ENCODE measurements at regions not wholly inside any gene's neighbourhood (a gene's known extent, or its start where the extent isn't known, plus 50 kb on each side); places are given as distances from the start of the nearest gene placed in this dataset.

GRCh38 chr20:57877995-57878394, 168.2 kb upstream of the PMEPA1 start:
- FAIRE-seq (no peak), DNase-seq (ENCODE audit: insufficient read length, low spot score) (no peak)
- no peak for TF ChIP-seq POLR2A (IDR thresholded peaks at IDR 0.05; ENCODE audit: low read depth, low read length)
- no peak for TF ChIP-seq TAF1 (IDR thresholded peaks at IDR 0.05; ENCODE audit: low read depth, low read length)
- no peak for TF ChIP-seq SPI1 (IDR thresholded peaks at IDR 0.05; ENCODE audit: low read depth, low read length)
- no peak for TF ChIP-seq POU2F2 (IDR thresholded peaks at IDR 0.05; ENCODE audit: low read depth, low read length)
- no peak for TF ChIP-seq PAX5 (IDR thresholded peaks at IDR 0.05; ENCODE audit: insufficient read depth, low read length, severe bottlenecking)
- TF ChIP-seq POLR2AphosphoS5 (IDR thresholded peaks at IDR 0.05; ENCODE audit: low read depth, low read length), result no peak

DNA sequence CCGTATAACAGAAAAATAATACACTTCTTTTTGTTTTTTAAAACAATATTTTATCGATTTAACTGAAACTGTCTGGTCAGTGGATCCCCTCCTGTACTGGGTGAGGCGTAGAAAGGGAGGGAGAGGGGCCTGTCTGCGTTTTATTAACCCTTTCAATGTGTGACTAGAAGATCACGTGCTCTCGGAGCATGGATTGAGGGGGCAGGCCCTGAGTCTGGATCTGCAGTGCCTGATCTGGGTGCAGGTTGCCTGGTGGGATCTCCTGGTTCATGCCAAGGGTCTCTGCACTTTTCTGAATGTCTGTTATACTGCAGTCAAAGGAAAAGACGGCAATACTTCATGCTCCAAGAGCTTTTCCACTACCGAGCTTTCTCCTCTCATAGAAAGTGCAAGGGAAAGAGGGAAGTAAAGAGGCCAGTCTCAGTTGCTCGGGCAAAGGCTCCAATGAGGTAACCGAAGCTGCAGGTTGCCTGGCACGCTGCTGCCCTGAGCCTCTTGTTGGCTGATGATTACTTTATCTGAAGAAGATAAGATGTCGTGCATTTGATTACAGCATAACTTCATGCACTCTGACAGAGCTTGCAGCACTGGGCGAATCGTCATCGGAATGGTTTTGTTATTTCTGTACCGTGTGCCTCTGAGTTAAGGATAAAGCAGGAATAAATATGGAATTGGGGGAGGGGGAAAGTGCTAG, 167.5 kb upstream of the PMEPA1 start:
- DNase-seq (ENCODE audit: insufficient read length, low spot score) (no peak), FAIRE-seq (no peak)
- TF ChIP-seq POU2F2 (IDR thresholded peaks at IDR 0.05; ENCODE audit: low read depth, low read length) (no peak), TAF1 (IDR thresholded peaks at IDR 0.05; ENCODE audit: low read depth, low read length) (no peak)

- DNase-seq (ENCODE audit: insufficient read length, low spot score) (no peak), FAIRE-seq (no peak)
- TF ChIP-seq POLR2A (IDR thresholded peaks at IDR 0.05; ENCODE audit: low read depth, low read length), result no peak
- no peak for TF ChIP-seq PAX5 (IDR thresholded peaks at IDR 0.05; ENCODE audit: insufficient read depth, low read length, severe bottlenecking)
- no peak for TF ChIP-seq SPI1 (IDR thresholded peaks at IDR 0.05; ENCODE audit: low read depth, low read length)
- TF ChIP-seq POU2F2 (IDR thresholded peaks at IDR 0.05; ENCODE audit: low read depth, low read length), result no peak
- TF ChIP-seq POLR2AphosphoS5 (IDR thresholded peaks at IDR 0.05; ENCODE audit: low read depth, low read length), result no peak
- TF ChIP-seq TAF1 (IDR thresholded peaks at IDR 0.05; ENCODE audit: low read depth, low read length), result no peak
Measured at GRCh38 chr20:57876163-57876562, 166.3 kb upstream of the PMEPA1 start.

DNA sequence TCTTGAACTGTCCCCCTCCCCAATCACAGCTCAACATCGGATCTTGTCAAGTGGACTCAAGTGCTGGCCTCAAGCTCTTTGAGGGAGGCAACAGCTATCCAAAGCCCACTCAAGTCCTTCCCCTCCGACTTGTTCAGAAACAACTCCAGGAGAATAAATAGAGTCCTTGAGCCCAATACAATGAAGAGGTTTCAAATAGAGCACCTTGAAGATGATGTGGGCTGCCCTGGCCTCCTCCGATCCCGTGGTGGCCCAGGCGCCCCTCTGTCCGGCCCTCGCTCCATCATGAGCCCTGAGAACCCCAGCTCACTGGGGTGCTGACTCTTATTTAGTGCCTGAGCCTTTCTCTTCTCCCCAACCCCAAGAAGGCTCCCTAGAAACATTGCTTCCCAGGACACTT, 164.3 kb upstream of the PMEPA1 start:
- FAIRE-seq (no peak), DNase-seq (ENCODE audit: insufficient read length, low spot score) (no peak)

GRCh38 chr20:57872816-57873409, 163.1 kb upstream of the PMEPA1 start:
- DNase-seq (ENCODE audit: insufficient read length, low spot score), result no peak
- no peak for FAIRE-seq
- TF ChIP-seq SPI1 (IDR thresholded peaks at IDR 0.05; ENCODE audit: low read depth, low read length) (no peak), TAF1 (IDR thresholded peaks at IDR 0.05; ENCODE audit: low read depth, low read length) (no peak), PAX5 (IDR thresholded peaks at IDR 0.05; ENCODE audit: insufficient read depth, low read length, severe bottlenecking) (no peak), POU2F2 (IDR thresholded peaks at IDR 0.05; ENCODE audit: low read depth, low read length) (no peak), POLR2A (IDR thresholded peaks at IDR 0.05; ENCODE audit: low read depth, low read length) (no peak), POLR2AphosphoS5 (IDR thresholded peaks at IDR 0.05; ENCODE audit: low read depth, low read length) (no peak)

More for the DNA sequence above, 164.3 kb upstream of the PMEPA1 start:
- TF ChIP-seq POLR2A (IDR thresholded peaks at IDR 0.05; ENCODE audit: low read depth, low read length) (no peak), TAF1 (IDR thresholded peaks at IDR 0.05; ENCODE audit: low read depth, low read length) (no peak), SPI1 (IDR thresholded peaks at IDR 0.05; ENCODE audit: low read depth, low read length) (no peak), PAX5 (IDR thresholded peaks at IDR 0.05; ENCODE audit: insufficient read depth, low read length, severe bottlenecking) (no peak), POU2F2 (IDR thresholded peaks at IDR 0.05; ENCODE audit: low read depth, low read length) (no peak), POLR2AphosphoS5 (IDR thresholded peaks at IDR 0.05; ENCODE audit: low read depth, low read length) (no peak)

DNA sequence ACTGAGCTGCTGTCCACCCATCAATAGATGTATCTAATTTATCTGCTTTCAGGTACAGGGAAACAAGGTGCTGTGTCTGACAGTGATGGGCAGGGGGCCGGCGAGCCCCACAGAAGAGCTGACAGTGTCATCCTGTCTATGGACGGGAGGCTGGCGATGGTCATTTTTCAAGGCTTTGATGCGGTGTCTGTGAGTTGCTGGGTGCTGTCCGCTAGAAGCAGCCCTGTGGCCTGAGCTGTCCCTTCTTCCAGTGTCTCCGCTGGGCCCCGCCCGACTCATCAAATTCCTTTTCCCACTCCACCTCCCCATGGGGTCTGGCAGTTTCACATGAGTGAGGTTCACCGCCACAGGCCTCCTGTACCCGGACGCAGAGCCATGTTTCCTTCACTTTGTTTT, 161.4 kb upstream of the PMEPA1 start:
- TF ChIP-seq TAF1 (IDR thresholded peaks at IDR 0.05; ENCODE audit: low read depth, low read length) (no peak), POU2F2 (IDR thresholded peaks at IDR 0.05; ENCODE audit: low read depth, low read length) (no peak), SPI1 (IDR thresholded peaks at IDR 0.05; ENCODE audit: low read depth, low read length) (no peak), POLR2AphosphoS5 (IDR thresholded peaks at IDR 0.05; ENCODE audit: low read depth, low read length) (no peak), POLR2A (IDR thresholded peaks at IDR 0.05; ENCODE audit: low read depth, low read length) (no peak), PAX5 (IDR thresholded peaks at IDR 0.05; ENCODE audit: insufficient read depth, low read length, severe bottlenecking) (no peak)
- FAIRE-seq (no peak), DNase-seq (ENCODE audit: insufficient read length, low spot score) (no peak)

DNA sequence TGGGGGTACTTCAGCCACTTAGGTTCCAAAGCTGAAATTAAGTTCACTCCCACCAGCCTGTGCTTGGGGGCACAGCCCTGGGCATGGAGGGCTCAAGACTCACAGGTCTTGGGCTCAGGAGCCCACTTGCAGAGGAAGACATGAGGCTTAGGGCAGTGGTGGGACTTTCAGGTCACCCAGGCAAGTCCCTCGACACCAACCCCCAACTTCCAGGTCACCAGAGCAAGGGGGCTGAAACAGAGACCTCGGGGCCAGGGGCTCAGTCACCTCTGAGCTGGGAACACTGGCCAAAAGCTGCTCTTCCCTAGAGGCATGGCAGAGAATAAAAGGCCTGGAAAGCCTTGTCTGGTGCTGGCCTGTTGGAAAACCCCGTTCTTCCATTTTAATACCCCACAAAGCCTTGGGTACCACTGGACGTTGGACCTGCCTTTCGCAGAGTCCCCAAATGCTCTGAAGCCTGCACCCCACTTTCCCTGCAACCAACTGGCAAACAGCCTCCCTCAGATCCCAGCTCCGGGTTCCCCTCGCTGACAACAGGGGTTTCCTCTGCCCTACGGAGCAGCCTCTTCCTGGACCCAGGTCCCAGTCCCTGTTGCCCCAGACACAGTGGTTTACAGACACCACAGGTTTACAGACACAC, 160.9 kb upstream of the PMEPA1 start:
- DNase-seq (ENCODE audit: insufficient read length, low spot score) (no peak), FAIRE-seq (no peak)
- TF ChIP-seq SPI1 (IDR thresholded peaks at IDR 0.05; ENCODE audit: low read depth, low read length) (no peak), TAF1 (IDR thresholded peaks at IDR 0.05; ENCODE audit: low read depth, low read length) (no peak), POLR2AphosphoS5 (IDR thresholded peaks at IDR 0.05; ENCODE audit: low read depth, low read length) (no peak), POLR2A (IDR thresholded peaks at IDR 0.05; ENCODE audit: low read depth, low read length) (no peak), POU2F2 (IDR thresholded peaks at IDR 0.05; ENCODE audit: low read depth, low read length) (no peak), PAX5 (IDR thresholded peaks at IDR 0.05; ENCODE audit: insufficient read depth, low read length, severe bottlenecking) (no peak)

- FAIRE-seq, result no peak
- TF ChIP-seq TAF1 (IDR thresholded peaks at IDR 0.05; ENCODE audit: low read depth, low read length) (no peak), POLR2AphosphoS5 (IDR thresholded peaks at IDR 0.05; ENCODE audit: low read depth, low read length) (no peak), PAX5 (IDR thresholded peaks at IDR 0.05; ENCODE audit: insufficient read depth, low read length, severe bottlenecking) (no peak), POLR2A (IDR thresholded peaks at IDR 0.05; ENCODE audit: low read depth, low read length) (no peak), POU2F2 (IDR thresholded peaks at IDR 0.05; ENCODE audit: low read depth, low read length) (no peak), SPI1 (IDR thresholded peaks at IDR 0.05; ENCODE audit: low read depth, low read length) (no peak)
- DNase-seq (ENCODE audit: insufficient read length, low spot score), result no peak
Measured at GRCh38 chr20:57869951-57870315, 160.1 kb upstream of the PMEPA1 start.

DNA sequence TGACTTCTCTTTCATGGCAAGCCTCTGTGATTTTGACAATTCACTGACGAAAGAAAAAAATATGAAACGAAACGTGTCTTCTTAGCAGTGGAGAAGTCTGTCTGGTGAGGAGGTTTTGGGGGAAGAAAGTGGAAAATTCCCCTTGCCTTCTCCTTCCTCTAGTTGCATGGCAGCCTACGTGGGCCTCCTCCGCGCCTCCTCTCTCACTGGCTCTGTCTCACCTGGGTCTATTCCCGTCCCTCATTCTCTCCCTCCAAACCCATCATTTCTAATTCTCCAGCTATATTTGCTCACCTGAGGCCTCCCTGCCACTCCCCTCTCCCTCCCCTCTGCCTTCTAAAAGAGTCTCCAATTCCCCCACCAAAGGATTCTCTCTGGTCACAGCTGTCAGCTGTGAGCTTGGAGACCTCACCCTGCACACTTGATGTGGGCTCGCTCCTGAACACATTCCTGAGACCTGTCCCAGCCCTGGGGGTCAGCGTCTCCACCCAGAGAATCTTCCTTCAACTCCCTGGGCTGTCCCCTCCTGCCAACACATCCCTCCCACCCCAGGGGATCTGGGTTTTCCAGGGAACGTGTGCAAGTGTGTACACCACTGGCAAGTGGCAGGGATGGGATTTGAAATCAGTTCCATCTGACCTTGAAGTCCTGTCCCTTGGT, 159.6 kb upstream of the PMEPA1 start:
- no peak for TF ChIP-seq TAF1 (IDR thresholded peaks at IDR 0.05; ENCODE audit: low read depth, low read length)
- no peak for TF ChIP-seq PAX5 (IDR thresholded peaks at IDR 0.05; ENCODE audit: insufficient read depth, low read length, severe bottlenecking)
- TF ChIP-seq POLR2AphosphoS5 (IDR thresholded peaks at IDR 0.05; ENCODE audit: low read depth, low read length), result no peak
- no peak for TF ChIP-seq SPI1 (IDR thresholded peaks at IDR 0.05; ENCODE audit: low read depth, low read length)
- TF ChIP-seq POLR2A (IDR thresholded peaks at IDR 0.05; ENCODE audit: low read depth, low read length), result no peak
- no peak for TF ChIP-seq POU2F2 (IDR thresholded peaks at IDR 0.05; ENCODE audit: low read depth, low read length)
- DNase-seq (ENCODE audit: insufficient read length, low spot score) (no peak), FAIRE-seq (no peak)

All from GM12891 (cell line).